ENCODE measurements at regions not wholly inside any gene's neighbourhood (a gene's known extent, or its start where the extent isn't known, plus 50 kb on each side); places are given as distances from the start of the nearest gene placed in this dataset.

GRCh38 chr4:163665101-163665500 lies 170.6 kb downstream of the TMA16 start (continued):
- TF ChIP-seq CTBP2 (IDR thresholded peaks at IDR 0.05; ENCODE audit: borderline replicate concordance, insufficient read depth, insufficient read length, low read length) (no peak), POU5F1 (IDR thresholded peaks at IDR 0.05; ENCODE audit: low read depth, low read length) (no peak), POLR2A (IDR thresholded peaks at IDR 0.05; ENCODE audit: control extremely low read depth in 1 of 2, low read depth in 2 of 2, low read length in 2 of 2) (no peak), TEAD4 (IDR thresholded peaks at IDR 0.05; ENCODE audit: low read depth, low read length) (no peak), USF2 (IDR thresholded peaks at IDR 0.05; ENCODE audit: low read length) (no peak), RNF2 (IDR thresholded peaks at IDR 0.05; ENCODE audit: borderline replicate concordance, low read depth, low read length, missing control alignments, poor library complexity, severe bottlenecking) (no peak)

Measured in H1 (cell line).